Hepatocyte (in vitro differentiated cells): ENCODE measurements at regions not wholly inside any gene's neighbourhood (a gene's known extent, or its start where the extent isn't known, plus 50 kb on each side); places are given as distances from the start of the nearest gene placed in this dataset.

Experiments
- CTCF ChIP-seq: fragments of 200-600 bp; sonication (generic); IDR thresholded peaks from 2 replicates; pipeline ENCODE4 v1.5.1; 2016; ENCODE audit warnings: antibody characterized with exemption, mild to moderate bottlenecking; ENCODE audit not compliant: poor library complexity
- EZH2 ChIP-seq: fragments of 200-600 bp; sonication (generic); IDR thresholded peaks from 2 replicates; pipeline ENCODE4 v1.6.1; 2016; ENCODE audit warnings: antibody characterized with exemption, mild to moderate bottlenecking, borderline replicate concordance
- EZH2phosphoT487 ChIP-seq: fragments of 200-600 bp; sonication (generic); IDR thresholded peaks from one replicate; pipeline ENCODE4 v1.6.1; 2018; ENCODE audit warnings: antibody characterized with exemption, mild to moderate bottlenecking, low read depth, moderate library complexity; ENCODE audit not compliant: unreplicated experiment, severe bottlenecking

GRCh38 chr1:239315631-239316217, 70.6 kb upstream of the CHRM3 start:
- TF ChIP-seq CTCF = no peak
- TF ChIP-seq EZH2phosphoT487 = no peak
- no peak for TF ChIP-seq EZH2
